ENCODE measurements at regions not wholly inside any gene's neighbourhood (a gene's known extent, or its start where the extent isn't known, plus 50 kb on each side); places are given as distances from the start of the nearest gene placed in this dataset.

GRCh38 chr17:6215071-6216035, 145.2 kb downstream of the WSCD1 start:
- no peak for ATAC-seq
- no peak for TF ChIP-seq PPARA (CRISPR knock-in tag; IDR thresholded peaks at IDR 0.05; ENCODE audit: borderline replicate concordance)
- TF ChIP-seq CSRNP3 (CRISPR knock-in tag; IDR thresholded peaks at IDR 0.05), result no peak
- no peak for TF ChIP-seq TOX (CRISPR knock-in tag; IDR thresholded peaks at IDR 0.05; ENCODE audit: borderline replicate concordance)
- no peak for TF ChIP-seq ZFP30 (CRISPR knock-in tag; IDR thresholded peaks at IDR 0.05)
- no peak for TF ChIP-seq BACH2 (CRISPR knock-in tag; IDR thresholded peaks at IDR 0.05; ENCODE audit: borderline replicate concordance)
- no peak for TF ChIP-seq SNAI2 (CRISPR knock-in tag; IDR thresholded peaks at IDR 0.05)
- no peak for TF ChIP-seq RARB (CRISPR knock-in tag; IDR thresholded peaks at IDR 0.05)
- no peak for TF ChIP-seq OSR1 (CRISPR knock-in tag; IDR thresholded peaks at IDR 0.05)
- TF ChIP-seq PATZ1 (CRISPR knock-in tag; IDR thresholded peaks at IDR 0.05; ENCODE audit: borderline replicate concordance), result no peak
- TF ChIP-seq CREB5 (CRISPR knock-in tag; IDR thresholded peaks at IDR 0.05; ENCODE audit: low read depth), result no peak
- TF ChIP-seq CSDC2 (CRISPR knock-in tag; IDR thresholded peaks at IDR 0.05), result no peak
- no peak for TF ChIP-seq TCF4 (CRISPR knock-in tag; IDR thresholded peaks at IDR 0.05; ENCODE audit: borderline replicate concordance)
- TF ChIP-seq ZFP3 (CRISPR knock-in tag; IDR thresholded peaks at IDR 0.05), result no peak
- no peak for TF ChIP-seq POU6F1 (CRISPR knock-in tag; IDR thresholded peaks at IDR 0.05; ENCODE audit: borderline replicate concordance, low read depth)
- TF ChIP-seq ISL1 (CRISPR knock-in tag; IDR thresholded peaks at IDR 0.05), result no peak
- TF ChIP-seq ESRRG (CRISPR knock-in tag; IDR thresholded peaks at IDR 0.05), result no peak
- no peak for TF ChIP-seq GLIS3 (CRISPR knock-in tag; IDR thresholded peaks at IDR 0.05)

GRCh38 chr17:6213859-6214258, 143.7 kb downstream of the WSCD1 start:
- ATAC-seq, result no peak
- TF ChIP-seq ZNF565 (CRISPR knock-in tag; conservative IDR thresholded peaks at IDR 0.05; ENCODE audit: low read depth), result no peak
- TF ChIP-seq ZNF70 (CRISPR knock-in tag; IDR thresholded peaks at IDR 0.05), result no peak
- no peak for TF ChIP-seq PPARA (CRISPR knock-in tag; IDR thresholded peaks at IDR 0.05; ENCODE audit: borderline replicate concordance)
- no peak for TF ChIP-seq OSR1 (CRISPR knock-in tag; IDR thresholded peaks at IDR 0.05)
- no peak for TF ChIP-seq PATZ1 (CRISPR knock-in tag; IDR thresholded peaks at IDR 0.05; ENCODE audit: borderline replicate concordance)
- TF ChIP-seq ZC3H10 (CRISPR knock-in tag; IDR thresholded peaks at IDR 0.05), result no peak
- no peak for TF ChIP-seq BACH2 (CRISPR knock-in tag; IDR thresholded peaks at IDR 0.05; ENCODE audit: borderline replicate concordance)
- TF ChIP-seq ESRRG (CRISPR knock-in tag; IDR thresholded peaks at IDR 0.05), result no peak
- no peak for TF ChIP-seq CREB5 (CRISPR knock-in tag; IDR thresholded peaks at IDR 0.05; ENCODE audit: low read depth)
- no peak for TF ChIP-seq TSHZ2 (CRISPR knock-in tag; IDR thresholded peaks at IDR 0.05)
- TF ChIP-seq CSRNP3 (CRISPR knock-in tag; IDR thresholded peaks at IDR 0.05), result no peak
- no peak for TF ChIP-seq TCF4 (CRISPR knock-in tag; IDR thresholded peaks at IDR 0.05; ENCODE audit: borderline replicate concordance)
- TF ChIP-seq ZNF8 (CRISPR knock-in tag; IDR thresholded peaks at IDR 0.05), result no peak
- TF ChIP-seq CSDC2 (CRISPR knock-in tag; IDR thresholded peaks at IDR 0.05), result no peak

Data from SK-N-SH treated with all-trans-retinoic acid at 6 μM for 48 hours (cell line).